ENCODE measurements at regions not wholly inside any gene's neighbourhood (a gene's known extent, or its start where the extent isn't known, plus 50 kb on each side); places are given as distances from the start of the nearest gene placed in this dataset.

- DNase-seq = no peak
- Histone ChIP-seq H3K36me3 (no peaks in the 10 kb centered on the region), H3K4me3 (no peak overlapping the region), H3K27me3 (no peaks in the 10 kb centered on the region), H3K9me3 (no peaks in the 10 kb centered on the region), H3K27ac (no peak overlapping the region), H3K4me1 (no peaks in the 10 kb centered on the region)
- no peak for ATAC-seq (ENCODE audit: low FRiP score in 2 of 2)
- 62% methylated on average over 4 of the region's 4 CpGs for WGBS, 2 donors
- TF ChIP-seq POLR2AphosphoS5 (IDR thresholded peaks at IDR 0.05) = no peak
These were observed 94.2 kb downstream of the CBLL2 start for GRCh38 chrX:22366906-22367305.

GRCh38 chrX:22373094-22373493 lies 100.4 kb downstream of the CBLL2 start:
- DNase-seq (no peak), ATAC-seq (ENCODE audit: low FRiP score in 2 of 2) (no peak)
- Histone ChIP-seq H3K27ac (no peak overlapping the region), H3K27me3 (no peaks in the 10 kb centered on the region), H3K4me3 (no peak overlapping the region), H3K4me1 (no peaks in the 10 kb centered on the region), H3K9me3 (no peaks in the 10 kb centered on the region), H3K36me3 (no peaks in the 10 kb centered on the region)
- no peak for TF ChIP-seq POLR2A (IDR thresholded peaks at IDR 0.05)
- TF ChIP-seq POLR2AphosphoS5 (IDR thresholded peaks at IDR 0.05) = no peak
- TF ChIP-seq EP300 (IDR thresholded peaks at IDR 0.05) = no peak
- TF ChIP-seq CTCF (IDR thresholded peaks at IDR 0.05) = no peak
- WGBS, 2 donors = 62 to 85% methylated on average over 3 of the region's 3 CpGs

- H3K4me1 ChIP-seq = no peaks in the 10 kb centered on the region
- DNase-seq (no peak), ATAC-seq (ENCODE audit: low FRiP score in 2 of 2) (no peak)
- WGBS, 2 donors = 24 to 55% methylated on average over 1 of the region's 1 CpG
- no peaks in the 10 kb centered on the region for H3K9me3 ChIP-seq
- H3K36me3 ChIP-seq = no peaks in the 10 kb centered on the region
- TF ChIP-seq POLR2A (IDR thresholded peaks at IDR 0.05) = no peak
- TF ChIP-seq POLR2AphosphoS5 (IDR thresholded peaks at IDR 0.05) = no peak
- TF ChIP-seq EP300 (IDR thresholded peaks at IDR 0.05) = no peak
- no peak for TF ChIP-seq CTCF (IDR thresholded peaks at IDR 0.05)
- H3K27ac ChIP-seq = no peak overlapping the region
- H3K4me3 ChIP-seq = no peak overlapping the region
- H3K27me3 ChIP-seq = no peaks in the 10 kb centered on the region
These were observed 101.1 kb downstream of the CBLL2 start for GRCh38 chrX:22373766-22374165.

- ATAC-seq (ENCODE audit: low FRiP score in 2 of 2) (no peak), DNase-seq (no peak)
- Histone ChIP-seq H3K36me3 (no peaks in the 10 kb centered on the region), H3K9me3 (no peaks in the 10 kb centered on the region), H3K4me3 (no peak overlapping the region), H3K27ac (no peak overlapping the region), H3K27me3 (no peaks in the 10 kb centered on the region), H3K4me1 (no peaks in the 10 kb centered on the region)
- TF ChIP-seq POLR2A (IDR thresholded peaks at IDR 0.05) (no peak), EP300 (IDR thresholded peaks at IDR 0.05) (no peak)
- 74 to 88% methylated on average over 2 of the region's 2 CpGs for WGBS, 2 donors
These were observed 103.7 kb downstream of the CBLL2 start for GRCh38 chrX:22376369-22376768.

GRCh38 chrX:22378296-22378695 lies 105.6 kb downstream of the CBLL2 start:
- Histone ChIP-seq H3K36me3 (no peaks in the 10 kb centered on the region), H3K27me3 (no peaks in the 10 kb centered on the region), H3K4me3 (no peak overlapping the region), H3K27ac (no peak overlapping the region), H3K4me1 (no peaks in the 10 kb centered on the region), H3K9me3 (no peaks in the 10 kb centered on the region)
- no peak for TF ChIP-seq CTCF (IDR thresholded peaks at IDR 0.05)
- TF ChIP-seq POLR2A (IDR thresholded peaks at IDR 0.05) = no peak
- no peak for TF ChIP-seq POLR2AphosphoS5 (IDR thresholded peaks at IDR 0.05)
- no peak for TF ChIP-seq EP300 (IDR thresholded peaks at IDR 0.05)
- 61 to 79% methylated on average over 4 of the region's 4 CpGs for whole genome bisulfite sequencing, 2 donors
- DNase-seq (no peak), ATAC-seq (ENCODE audit: low FRiP score in 2 of 2) (no peak)

GRCh38 chrX:22383988-22384387 lies 111.3 kb downstream of the CBLL2 start:
- 62 to 84% methylated on average over 7 of the region's 7 CpGs for WGBS, 2 donors
- no peaks in the 10 kb centered on the region for H3K27me3 ChIP-seq
- H3K27ac ChIP-seq = no peak overlapping the region
- no peaks in the 10 kb centered on the region for H3K36me3 ChIP-seq
- ATAC-seq (ENCODE audit: low FRiP score in 2 of 2) (no peak), DNase-seq (no peak)
- H3K4me3 ChIP-seq = no peak overlapping the region
- TF ChIP-seq CTCF (IDR thresholded peaks at IDR 0.05) (no peak), EP300 (IDR thresholded peaks at IDR 0.05) (no peak), POLR2A (IDR thresholded peaks at IDR 0.05) (no peak), POLR2AphosphoS5 (IDR thresholded peaks at IDR 0.05) (no peak)
- no peaks in the 10 kb centered on the region for H3K9me3 ChIP-seq
- no peaks in the 10 kb centered on the region for H3K4me1 ChIP-seq
